BLaER1 treated with 17β-estradiol and CSF1 and Interleukin-3, amounts not matched to agents 10 nM and 100 nM (cell line): ENCODE measurements at regions not wholly inside any gene's neighbourhood (a gene's known extent, or its start where the extent isn't known, plus 50 kb on each side); places are given as distances from the start of the nearest gene placed in this dataset.

Source experiments
- H3K27ac ChIP-seq, 11 experiments: shearing (Covaris generic); formaldehyde crosslinking; 2 replicates each; pipeline ENCODE4 v1.8.1; 2022
- H3K27me3 ChIP-seq, 11 experiments: shearing (Covaris generic); formaldehyde crosslinking; 2 replicates each; pipeline ENCODE4 v1.8.1; 2022
- H3K36me3 ChIP-seq, 11 experiments: shearing (Covaris generic); formaldehyde crosslinking; 2 replicates each; pipeline ENCODE4 v1.8.1; 2022
- H3K4me1 ChIP-seq, 10 experiments: shearing (Covaris generic); formaldehyde crosslinking; 2 replicates each; pipeline ENCODE4 v1.8.1; 2022
- H3K4me2 ChIP-seq, 11 experiments: shearing (Covaris generic); formaldehyde crosslinking; 2 replicates each; pipeline ENCODE4 v1.8.1; 2022
- H3K4me3 ChIP-seq, 10 experiments: shearing (Covaris generic); formaldehyde crosslinking; 2 replicates each; pipeline ENCODE4 v1.8.1; 2022
- H3K9ac ChIP-seq, 11 experiments: shearing (Covaris generic); formaldehyde crosslinking; 2 replicates each; pipeline ENCODE4 v1.8.1; 2022
- H3K9me3 ChIP-seq, 11 experiments: shearing (Covaris generic); formaldehyde crosslinking; replicated peaks in 1 of 11; 2 replicates each; pipeline ENCODE4 v1.8.1; 2022
- H4K20me1 ChIP-seq, 11 experiments: shearing (Covaris generic); formaldehyde crosslinking; 2 replicates each; pipeline ENCODE4 v1.8.1; 2022
- Cebpa-rat ChIP-seq, 11 experiments: shearing (Covaris generic); IDR thresholded peaks; 2 replicates each; pipeline ENCODE4 v1.8.1; 2022

GRCh38 chr16:81149614-81150013, 53.4 kb upstream of the GCSH start:
- H3K36me3 ChIP-seq = no peaks in the 10 kb centered on the region
- H3K4me2 ChIP-seq = no peak overlapping the region
- no peaks in the 10 kb centered on the region for H3K9me3 ChIP-seq
- H4K20me1 ChIP-seq = no peaks in the 10 kb centered on the region
- TF ChIP-seq Cebpa-rat (IDR thresholded peaks at IDR 0.05) = no peak
- H3K27ac ChIP-seq = no peak overlapping the region
- no peaks in the 10 kb centered on the region for H3K4me1 ChIP-seq
- no peak overlapping the region for H3K4me3 ChIP-seq
- H3K9ac ChIP-seq = no peak overlapping the region
- H3K27me3 ChIP-seq = no peaks in the 10 kb centered on the region

- Histone ChIP-seq H3K36me3 (no peaks in the 10 kb centered on the region), H4K20me1 (no peaks in the 10 kb centered on the region), H3K4me2 (no peak overlapping the region), H3K27me3 (no peaks in the 10 kb centered on the region), H3K4me3 (no peak overlapping the region), H3K27ac (no peak overlapping the region), H3K9ac (no peak overlapping the region), H3K9me3 (no peaks in the 10 kb centered on the region), H3K4me1 (no peaks in the 10 kb centered on the region)
- no peak for TF ChIP-seq Cebpa-rat (IDR thresholded peaks at IDR 0.05)
Measured at GRCh38 chr16:81148277-81148676, 52.1 kb upstream of the GCSH start.
